ENCODE measurements at regions not wholly inside any gene's neighbourhood (a gene's known extent, or its start where the extent isn't known, plus 50 kb on each side); places are given as distances from the start of the nearest gene placed in this dataset.

- no peak for TF ChIP-seq CTCF (IDR thresholded peaks at IDR 0.05)
- no peak for TF ChIP-seq POLR2AphosphoS5 (IDR thresholded peaks at IDR 0.05)
Observed at GRCh38 chr6:167697316-167697715, 129.4 kb upstream of the AFDN start.
